NCI-H2227 treated with DMSO at 0.1 percent for 48 hours (cell line): ENCODE measurements at regions not wholly inside any gene's neighbourhood (a gene's known extent, or its start where the extent isn't known, plus 50 kb on each side); places are given as distances from the start of the nearest gene placed in this dataset.

Experiments
- DNase-seq: peaks from one replicate; lab custom pipeline; 2025; lab: John Stamatoyannopoulos, UW

DNA sequence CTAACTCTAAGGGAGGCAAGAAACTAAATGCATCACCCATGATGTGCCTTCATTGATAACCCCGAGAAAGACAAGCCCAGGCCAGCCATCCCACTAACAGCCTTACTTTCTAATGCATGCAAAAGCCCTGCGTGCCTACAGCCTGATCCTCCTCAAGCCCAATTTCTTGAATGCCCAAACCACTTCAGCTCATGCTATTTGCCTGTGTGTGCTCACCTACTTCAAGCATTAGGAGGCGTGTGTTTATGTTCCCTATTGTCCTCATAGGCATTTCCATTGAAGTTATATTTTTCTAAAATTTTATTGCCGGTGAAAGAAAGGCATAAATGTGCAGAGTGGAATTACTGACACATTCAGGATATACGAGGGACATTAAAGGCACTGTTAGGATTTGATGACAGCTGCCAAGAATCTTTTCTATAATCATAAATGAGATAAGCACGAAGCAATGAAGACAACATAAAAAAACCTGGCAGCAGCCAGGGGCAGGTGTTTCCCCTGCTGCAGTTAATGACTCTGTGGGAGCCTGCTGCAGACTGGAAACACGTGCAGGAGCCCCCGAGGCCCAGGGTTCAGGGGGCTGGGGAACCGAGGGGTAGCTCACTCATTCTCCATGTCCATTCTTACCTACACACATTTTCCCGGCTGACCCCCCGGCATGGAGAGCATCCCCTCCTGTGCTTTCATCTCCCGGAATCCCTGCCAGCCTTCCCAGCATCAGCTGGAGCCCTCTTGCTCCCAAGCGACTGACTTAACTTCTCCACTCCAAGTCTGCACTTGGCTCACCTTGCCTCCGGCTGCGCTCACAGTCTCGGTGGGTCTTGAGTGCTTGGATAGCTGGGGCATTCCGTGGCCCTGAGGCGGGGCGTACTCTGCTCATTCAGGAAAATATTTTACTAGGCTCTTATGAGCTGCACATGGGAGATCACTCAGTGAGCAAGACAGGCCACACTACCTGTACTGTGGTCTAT lies 292.3 kb upstream of the SIX2 start:
- DNase-seq, result no peak

DNA sequence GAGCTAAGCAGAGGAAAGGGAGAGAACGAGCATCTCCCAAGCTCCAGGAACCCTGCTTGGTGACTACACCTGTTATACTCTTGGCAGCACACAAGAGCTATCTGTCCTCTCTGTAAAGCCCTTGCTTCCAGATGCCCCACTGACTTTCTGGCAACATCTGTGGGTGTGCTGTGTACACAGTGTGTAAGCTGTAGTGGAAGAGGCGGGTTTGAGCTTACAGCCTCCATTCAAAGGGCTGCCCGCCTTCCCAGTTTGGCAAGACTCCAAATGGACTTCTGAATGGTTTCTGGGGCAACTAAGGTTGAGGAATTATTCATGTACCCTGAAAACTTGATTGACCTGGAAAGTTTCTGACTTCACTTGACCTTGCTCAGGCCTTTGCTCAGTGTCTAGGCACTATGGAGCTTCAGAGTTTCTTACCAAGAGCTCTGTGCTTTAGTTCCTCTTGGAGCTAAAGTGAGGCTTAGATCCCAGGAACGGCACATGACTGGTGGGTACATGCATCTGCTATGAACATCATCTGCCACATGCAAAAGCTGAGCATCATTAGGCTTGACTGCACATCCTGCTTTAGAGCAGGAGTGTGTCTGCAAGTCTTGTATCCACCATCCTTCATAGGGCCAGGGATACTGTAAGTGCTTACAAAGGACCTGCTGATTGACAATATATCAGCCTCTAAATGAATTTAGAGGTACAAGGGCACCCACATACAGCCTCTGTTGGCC lies 290.9 kb upstream of the SIX2 start:
- DNase-seq, result peak; percentile 8

DNA sequence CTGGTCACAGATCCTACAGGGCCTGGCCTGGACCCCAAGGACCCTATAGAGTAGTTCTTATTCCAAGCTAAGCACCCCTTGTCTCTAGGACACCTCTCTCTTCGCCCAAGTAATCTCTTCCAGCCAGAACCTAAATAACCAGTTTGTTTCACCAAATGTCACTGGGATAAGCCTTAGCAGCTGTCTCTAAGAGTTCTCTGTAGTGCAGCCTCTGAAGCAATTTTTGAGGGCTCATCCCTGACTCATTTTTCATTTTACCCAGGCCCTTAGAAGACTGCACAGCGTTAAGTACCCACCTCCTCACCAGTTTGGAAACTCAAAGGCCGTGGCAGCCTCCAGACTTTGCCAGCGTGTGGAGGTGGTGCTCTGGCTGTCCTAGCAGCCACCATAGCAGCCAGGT lies 290.1 kb upstream of the SIX2 start:
- no peak for DNase-seq

DNA sequence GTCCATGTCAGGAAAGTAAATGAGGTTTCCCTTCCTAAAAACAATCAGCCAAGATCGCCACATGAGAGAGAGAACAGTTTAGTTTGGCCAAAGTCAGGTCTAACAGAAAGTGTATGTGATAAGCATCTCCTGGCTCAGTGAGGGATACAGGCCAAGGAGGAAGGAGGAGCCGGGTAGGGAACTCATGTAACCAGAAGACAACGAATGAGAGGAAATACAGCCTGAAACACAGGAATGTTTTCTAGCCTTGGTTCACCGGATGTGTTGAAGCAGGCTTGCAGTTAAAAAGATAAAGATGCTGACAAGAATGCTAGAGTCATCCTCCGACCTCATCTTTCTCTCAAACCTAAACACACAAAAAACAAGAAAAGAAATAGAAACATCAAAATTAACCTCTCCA lies 283.9 kb upstream of the SIX2 start:
- DNase-seq, result no peak

DNA sequence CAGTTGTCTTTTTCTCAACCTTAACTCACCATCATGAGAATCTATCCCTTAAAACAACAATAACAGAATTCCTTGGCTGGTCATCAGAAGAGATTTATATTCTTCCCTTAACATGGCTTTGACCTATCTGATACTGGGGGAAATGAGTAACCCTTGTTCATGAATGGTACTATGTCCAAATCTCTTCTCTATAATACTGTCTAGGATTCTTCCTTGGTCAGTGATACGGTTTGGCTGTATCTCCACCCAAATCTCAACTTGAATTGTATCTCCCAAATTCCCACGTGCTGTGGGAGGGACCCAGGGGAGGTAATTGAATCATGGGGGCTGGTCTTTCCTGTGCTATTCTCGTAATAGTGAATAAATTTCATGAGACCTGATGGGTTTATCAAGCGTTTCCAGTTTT lies 282.0 kb upstream of the SIX2 start:
- DNase-seq, result no peak

DNA sequence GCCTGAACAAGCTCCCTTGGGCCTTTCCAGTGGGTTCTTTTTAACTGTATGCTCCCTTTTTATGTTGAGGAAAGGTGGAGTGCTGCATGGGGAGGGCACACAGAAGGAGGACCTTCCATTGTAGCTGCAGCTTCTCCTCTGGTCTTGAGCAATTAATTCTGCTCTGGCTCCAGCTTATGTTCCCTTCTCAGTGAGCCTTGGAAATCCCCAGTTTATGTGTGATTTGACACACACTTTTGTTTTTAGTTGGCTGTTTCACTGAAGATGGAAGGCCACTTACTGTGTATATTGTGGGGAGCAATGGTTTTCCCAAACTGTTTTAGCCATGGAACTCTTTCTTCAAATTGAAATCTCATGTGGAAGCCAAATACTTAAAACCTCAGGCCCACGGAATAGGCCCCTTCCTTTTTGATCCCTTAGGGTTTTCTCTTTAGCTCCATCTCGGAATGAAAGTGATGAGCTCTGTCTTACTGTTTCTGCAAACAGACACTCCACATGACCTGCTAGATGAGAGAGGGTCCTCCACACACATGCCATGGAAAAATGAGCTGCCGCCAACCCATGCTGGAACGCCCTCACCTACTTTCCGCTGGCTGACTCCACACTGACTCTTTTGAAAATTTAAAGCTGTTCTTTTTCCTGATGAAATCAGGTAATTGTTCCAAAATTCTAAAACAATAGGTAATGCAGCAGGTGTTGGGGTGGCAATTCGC lies 280.9 kb upstream of the SIX2 start:
- DNase-seq, result no peak

DNA sequence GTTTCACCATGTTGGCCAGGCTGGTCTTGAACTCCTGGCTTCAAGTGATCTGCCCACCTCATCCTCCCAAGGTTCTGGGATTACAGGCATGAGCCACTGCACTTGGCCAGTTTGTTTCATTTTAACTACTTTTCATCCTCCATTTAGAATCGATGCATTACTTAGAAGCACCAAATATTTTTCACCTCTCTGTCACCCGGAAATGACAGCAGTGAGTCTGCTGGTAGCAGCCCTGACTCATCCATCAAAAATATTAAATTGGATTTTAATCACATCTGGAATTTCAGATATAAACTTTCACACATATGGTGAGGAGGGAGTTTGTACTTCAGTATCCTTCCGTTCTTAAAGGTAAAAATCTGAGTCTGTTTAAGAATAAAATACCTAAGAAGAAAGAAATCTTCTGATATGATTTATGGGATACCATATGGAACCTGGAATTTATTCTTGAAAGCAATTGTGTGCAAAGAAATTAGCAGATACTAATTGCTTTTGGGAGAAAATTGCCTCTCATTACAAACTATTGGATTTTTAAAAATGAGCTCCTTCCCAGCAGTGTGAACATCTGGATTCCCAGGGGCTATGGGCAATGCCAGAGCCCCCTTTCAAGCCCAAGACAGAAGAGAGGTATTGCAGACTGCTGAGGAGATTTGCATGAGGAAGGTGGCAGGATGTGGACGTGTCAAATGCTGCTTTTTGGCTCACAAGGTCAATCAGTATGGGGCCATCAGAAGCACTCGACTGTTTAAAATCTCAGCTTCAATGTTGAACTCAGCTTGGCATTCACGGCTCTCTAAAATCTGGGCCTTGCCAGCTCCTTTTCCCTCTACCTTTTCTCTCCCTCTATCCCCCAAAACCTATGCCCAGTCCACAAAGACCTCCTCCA lies 279.5 kb upstream of the SIX2 start:
- DNase-seq, result no peak

DNA sequence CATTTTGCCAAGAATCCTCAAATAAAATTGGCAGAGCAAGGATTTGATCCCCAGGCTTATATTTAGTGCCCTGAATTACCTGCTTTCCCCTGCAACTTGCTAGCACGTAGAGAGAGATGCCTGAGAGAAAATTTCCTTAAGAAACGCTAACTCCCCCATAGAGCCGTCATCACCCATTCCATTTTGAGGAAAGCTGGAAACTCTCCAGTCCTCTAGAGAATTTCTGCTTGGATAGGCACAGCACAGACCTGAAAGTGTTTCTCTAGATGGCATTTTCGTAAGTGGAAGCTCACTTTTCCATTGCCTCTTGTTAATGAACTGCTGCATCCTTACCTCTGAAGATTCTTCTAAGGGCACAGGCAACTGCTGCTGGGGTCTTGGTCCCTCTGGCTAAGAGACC lies 277.8 kb upstream of the SIX2 start:
- no peak for DNase-seq

DNA sequence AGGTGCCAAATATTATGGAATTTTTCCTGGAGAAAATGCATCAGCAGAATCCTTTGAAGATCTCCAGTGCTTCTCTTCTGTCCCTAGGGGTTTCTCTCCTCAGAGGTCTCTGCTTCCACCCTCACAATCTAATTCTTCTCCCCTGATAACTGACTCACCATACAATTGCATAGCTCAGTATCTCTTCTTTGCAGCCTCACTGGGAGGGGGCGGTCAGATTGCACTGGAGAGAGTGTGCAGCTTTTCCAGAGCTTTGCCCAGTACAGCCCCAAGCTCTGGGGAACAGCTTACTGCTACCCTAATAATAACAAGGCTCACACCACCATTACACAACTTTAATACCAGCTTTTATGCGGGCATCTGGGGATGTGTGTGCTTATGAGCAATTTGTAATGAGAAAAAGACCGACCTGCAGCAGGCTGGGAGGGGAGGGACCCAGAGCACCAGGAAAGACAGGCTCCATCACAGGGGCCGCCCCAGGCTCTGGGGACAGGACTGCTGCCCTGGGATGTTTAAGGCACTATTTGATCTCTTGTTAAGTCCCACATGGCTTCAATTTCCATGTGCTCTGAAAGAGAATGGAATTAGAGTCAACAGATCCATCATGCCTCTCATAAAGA lies 276.6 kb upstream of the SIX2 start:
- no peak for DNase-seq

DNA sequence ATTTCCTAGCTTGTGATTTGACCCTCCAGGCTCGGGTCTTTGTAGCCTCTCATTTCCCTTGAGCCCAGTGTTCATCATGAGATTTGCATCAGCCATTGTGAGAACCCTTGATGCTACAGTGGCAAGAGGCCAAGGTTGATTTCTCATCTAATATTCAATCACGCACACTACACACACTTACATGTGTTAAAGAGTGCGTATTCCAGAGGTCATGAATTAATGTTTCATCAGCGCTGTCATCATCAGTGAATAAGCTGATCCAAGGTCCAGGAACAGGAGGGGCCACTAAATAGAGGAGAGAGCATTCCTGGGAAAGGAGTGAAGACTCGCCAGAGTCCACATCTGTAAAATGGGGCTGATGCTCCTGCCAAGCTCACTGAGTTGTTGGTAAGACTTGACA lies 276.1 kb upstream of the SIX2 start:
- DNase-seq, result no peak

DNA sequence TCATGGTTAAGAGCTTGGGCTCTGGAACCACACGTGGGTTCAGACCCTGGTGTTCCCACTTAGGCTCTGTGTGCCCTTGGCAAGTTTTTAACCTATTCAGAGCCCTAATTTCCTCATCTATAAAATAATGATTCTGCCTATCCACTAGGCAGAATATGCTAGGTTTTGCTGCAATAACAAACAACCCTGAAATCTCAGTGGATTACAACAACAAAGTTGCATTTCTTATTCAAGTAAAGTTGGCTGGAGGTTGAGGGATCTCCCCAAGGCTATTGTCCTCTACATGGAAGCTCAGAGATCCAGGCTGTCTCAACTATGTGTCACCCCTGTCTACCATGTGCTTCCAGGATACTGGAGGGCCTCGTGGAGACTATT lies 275.4 kb upstream of the SIX2 start:
- DNase-seq, result no peak

DNA sequence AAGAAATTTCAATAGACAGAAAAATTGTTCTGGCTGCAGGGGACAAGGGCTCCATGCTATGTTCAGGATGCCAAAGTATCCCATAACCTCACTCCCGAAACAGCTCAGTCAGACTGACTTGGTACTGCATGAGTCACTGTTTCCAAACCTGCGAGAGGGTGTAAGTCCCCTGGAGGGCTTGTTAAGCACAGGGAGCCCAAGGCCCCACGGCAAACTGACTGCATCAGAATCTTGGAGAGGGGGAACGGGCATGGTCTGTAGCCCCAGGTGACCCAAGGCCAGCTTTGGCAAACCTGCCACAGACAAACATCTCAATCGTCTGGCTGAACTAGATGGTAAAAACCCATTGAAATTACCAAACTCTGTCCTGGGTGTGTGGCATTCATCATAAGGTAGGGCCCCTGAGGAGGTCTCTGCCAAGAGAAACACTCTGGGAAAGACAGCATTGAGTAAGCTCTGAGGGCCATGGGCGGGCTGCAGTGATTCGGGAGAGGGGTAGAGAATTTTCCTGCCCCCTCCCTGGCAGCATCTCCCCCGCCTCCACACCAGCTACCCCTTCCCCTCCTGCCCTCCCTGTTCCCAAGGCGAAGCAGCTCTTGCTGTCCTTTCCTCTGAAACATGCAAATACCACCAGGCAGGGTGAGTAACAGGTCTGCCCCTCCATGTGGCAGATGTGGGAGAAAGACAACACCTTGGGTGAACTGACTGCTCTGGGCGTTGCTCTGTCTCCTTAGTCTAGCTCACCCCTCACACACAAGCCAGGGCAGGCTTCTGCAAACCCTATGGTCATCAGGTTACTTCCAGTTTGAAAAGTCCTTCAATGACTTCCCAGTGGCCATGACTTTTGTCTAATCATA lies 274.7 kb upstream of the SIX2 start:
- no peak for DNase-seq

DNA sequence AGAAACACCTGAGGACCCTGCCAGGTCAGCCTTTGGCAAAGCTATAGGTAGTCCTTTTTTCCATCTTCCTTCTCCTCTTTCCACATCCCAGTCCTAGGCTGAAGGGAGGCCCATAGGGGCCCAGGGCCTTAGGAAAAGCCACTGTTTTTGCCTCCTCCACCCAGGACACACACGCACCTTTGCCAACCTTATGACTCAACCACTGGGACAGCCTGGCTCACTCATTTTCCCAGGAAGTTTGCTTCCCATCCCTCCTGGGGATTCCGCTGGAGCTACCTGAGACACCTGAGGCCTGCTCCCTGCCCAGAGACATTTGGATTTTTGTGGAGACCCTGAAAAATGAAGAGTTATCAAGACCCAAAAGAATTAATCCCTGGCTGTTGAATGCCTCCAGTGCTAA lies 273.4 kb upstream of the SIX2 start:
- DNase-seq, result no peak

DNA sequence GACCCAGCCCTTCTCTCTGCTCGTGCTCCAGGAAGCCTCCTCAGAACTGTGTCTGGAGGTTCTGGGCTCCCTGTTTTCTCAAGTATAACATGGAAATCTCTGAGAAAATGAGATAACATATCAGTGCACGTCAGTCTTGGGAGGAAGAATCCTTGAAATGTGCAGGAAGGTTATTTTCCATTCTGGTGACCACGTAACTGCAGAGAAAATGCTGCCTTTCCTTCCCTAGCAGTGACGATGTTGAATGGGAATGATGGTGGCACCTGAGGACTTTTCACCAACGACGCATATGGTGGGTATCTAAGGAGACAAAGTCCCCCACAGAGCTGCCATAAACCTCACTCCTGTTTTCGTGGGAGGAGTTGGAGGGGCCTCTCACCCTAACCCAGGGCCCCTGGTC lies 272.1 kb upstream of the SIX2 start:
- no peak for DNase-seq

DNA sequence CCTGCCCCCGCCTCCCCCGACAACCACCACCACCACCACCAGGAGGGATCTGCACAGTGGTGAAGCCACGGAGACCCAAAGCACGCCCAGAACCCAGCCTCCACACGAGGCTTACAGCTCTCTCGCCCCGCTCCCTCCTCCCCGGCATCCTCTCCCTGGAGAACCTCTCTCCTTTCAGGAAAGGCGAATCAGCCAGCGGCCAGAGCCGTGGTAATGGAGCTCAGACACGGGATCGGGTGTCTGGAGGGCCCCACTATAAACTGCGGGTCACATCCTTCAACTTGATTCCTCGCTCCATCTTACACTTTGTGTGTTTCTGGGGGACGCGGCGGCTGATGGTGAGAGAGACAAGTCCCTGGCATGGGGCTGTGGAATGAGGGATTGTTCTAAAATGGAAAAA lies 271.5 kb upstream of the SIX2 start:
- no peak for DNase-seq

DNA sequence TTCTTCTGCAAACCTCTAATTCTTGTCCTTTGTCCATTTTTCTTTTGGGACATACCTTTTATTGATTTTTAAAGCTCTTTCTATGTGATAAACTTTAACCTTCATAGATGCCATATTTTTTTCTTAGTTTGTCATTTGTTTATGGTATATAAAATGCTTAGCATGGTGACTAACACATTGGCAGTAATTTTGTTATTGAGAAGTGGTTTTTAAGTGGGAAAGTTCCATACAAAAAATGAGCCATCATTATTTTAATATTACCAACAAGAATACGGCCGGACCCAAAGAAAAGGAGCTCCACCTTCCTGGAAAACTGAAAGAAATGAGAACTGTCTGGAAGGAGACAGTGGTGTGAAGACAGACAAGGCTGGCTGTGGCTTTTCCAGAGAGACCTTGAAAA lies 270.1 kb upstream of the SIX2 start:
- no peak for DNase-seq

DNA sequence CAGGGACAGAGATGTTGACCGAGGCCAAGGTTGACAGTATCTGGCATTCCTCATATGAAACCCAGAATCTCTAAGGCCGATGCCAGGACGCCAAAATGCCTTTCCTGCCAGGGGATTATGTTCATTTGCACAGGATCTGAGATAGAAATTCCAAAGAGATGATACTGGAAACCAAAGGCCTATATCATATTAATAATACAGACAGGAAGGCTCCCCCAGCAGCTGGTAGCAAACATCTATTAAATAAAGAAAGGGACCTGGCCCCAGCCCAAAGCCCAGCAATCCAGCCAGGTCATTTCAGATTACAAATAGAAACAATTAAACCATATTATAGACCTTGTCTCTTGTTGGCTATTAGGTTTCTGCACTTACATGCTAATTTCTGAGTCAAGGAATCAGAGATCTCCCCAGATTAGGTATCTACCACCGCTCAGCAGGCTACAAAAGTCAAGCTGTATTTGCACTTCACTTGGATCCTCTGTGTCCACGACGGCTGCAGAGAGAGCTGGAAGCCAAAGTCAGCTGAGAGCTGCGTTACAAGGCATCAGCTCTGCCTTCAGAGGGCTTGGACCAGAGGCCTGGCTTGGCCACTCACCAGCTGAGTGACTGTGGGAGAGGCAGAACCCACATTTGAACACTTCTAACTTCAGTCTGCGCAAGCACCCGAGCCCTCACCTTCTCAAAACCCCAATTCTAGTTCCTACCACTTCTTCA lies 269.3 kb upstream of the SIX2 start:
- no peak for DNase-seq

DNA sequence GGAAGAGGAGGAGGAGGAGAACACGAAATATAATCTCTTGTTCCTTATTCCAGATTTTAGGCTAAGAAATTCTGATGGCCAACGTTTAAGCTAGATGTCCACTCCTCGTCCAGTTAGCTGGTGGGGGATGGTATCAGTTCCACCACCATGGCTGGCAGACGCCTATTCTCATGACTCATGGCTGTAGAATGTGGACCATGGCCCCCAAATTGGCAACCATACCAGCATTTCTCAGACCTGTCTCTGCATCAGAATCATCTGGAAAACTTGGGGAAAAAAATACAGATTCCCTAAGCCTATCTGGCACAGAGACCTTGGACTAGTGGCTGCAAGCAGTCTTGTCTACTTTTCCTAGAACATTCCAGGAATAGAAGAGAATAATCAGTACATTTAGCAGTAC lies 267.7 kb upstream of the SIX2 start:
- no peak for DNase-seq

DNA sequence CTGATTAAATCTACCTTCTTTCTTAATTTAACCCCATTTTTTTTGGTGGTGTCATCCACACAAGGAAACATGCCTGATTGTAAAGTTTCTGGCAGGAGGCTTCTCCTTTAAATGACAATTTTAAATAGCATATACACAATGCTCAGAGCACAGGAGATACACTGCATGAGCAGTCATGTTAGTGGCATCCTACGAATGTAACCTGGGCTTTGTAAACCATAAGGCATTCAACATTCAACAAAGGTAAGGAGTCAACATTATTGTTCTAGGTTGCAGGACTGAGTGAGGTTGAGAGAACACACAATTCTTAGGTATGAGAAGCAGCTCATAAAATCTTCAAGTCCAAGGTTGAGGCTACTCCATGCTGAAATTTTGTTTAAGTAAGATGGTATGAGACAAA lies 266.6 kb upstream of the SIX2 start:
- DNase-seq, result no peak
